Anterior cingulate cortex (tissue), 58 donors: ENCODE measurements at regions not wholly inside any gene's neighbourhood (a gene's known extent, or its start where the extent isn't known, plus 50 kb on each side); places are given as distances from the start of the nearest gene placed in this dataset.

ENCODE experiments used
- DNase-seq, 58 donors: peaks; one replicate each; lab custom pipeline; 2025; lab: John Stamatoyannopoulos, UW

DNA sequence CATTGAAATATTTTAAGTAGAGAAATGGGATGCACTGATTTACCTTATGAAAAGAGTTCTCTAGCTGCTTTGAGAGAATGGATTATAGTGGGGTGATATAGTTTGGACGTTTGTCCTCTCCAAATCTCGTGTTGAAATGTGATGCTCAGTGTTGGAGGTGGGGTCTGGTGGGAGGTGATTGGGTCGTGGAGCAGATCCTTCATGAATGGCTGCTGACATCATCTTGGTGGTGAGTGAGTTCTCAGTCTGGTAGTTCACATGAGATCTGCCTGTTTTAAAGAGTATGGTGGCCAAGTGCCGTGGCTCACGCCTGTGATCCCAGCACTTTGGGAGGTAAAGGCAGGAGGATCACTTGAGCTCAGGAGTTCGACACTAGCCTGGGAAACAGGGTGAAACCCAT is 58.7 kb upstream of the SH3RF3 start:
- no peak for DNase-seq

DNA sequence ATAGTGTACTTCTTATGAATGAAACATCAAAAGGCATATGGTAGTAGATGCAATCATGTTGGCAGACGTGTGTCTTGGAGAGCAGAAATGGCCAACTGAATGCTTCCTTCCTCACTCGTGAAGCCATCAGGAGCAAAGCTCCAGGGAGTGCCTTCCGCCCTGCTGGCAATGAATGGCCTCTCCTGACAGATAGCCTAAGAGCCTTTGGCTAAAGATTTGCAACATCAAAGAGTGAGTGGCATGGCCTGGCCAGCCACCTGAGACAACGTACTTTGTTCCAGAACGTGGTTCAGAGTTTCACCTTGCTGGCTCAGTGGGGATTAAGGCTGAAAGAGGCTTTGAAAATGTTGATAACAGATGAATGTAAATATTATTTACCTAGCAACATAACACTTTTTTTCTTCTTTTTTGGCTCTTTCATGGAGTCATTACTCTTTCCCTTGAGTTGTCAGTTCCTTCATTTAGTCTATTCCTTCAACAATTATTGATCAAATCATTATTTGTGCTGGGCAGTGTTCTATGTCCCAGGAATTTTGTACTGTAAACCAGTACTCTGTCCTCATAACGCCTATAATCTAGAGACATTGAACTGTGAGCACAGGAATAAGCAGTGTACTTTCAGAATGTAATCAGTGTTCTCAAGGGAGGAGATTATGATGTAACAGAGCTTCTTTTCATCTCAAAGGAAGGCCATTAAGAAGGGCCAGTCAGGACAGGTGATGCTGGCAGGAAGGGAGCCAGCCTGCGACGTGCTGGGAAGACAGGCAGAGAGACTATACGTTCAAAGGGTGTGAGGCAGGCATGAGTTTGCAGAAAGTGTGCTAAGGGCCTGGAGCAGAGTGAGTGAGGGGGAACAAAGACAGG is 59.4 kb upstream of the SH3RF3 start:
- no peak for DNase-seq

DNA sequence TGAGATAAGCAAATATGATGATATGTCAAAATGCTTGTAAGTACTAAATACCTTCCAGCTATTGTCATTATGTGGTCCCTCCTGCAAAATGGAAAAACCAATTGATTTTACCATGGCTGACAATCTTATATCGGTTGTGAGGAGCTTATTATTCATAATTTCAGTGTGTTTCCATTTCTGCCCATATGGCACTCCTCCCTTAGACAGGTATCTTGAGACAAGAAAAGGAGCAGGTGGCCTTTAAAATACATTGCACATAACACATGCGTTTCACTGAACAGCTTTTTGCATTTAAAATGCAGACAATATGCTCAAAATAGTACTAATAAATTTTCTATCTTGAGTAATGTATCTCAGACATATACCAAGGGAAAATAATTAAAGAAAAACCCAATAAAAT is 60.2 kb upstream of the SH3RF3 start:
- DNase-seq = no peak

DNA sequence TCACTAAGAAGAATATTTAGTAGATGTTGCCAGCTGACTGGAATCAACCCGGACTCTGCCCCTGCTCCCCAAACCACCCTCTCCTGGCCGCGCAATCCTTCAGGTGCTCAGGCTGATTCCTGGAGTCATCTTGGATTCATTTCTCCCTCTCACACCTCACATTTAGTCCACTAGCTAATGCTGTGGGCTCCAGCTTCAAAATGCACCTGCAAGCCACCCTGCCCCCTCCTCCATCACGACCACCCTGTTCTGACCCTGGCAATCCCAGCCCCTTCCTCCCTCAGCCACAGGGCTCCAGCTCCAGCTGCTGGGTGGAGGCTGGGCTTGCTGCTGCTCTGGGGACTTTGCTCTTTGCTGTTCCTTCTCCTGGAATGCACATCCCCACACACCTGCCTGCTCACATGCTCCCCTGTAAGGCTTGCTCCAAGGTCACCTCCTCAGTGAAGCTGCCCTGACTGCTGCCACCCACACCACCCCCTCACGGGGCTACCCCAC is 61.3 kb upstream of the SH3RF3 start:
- peak in 1 of 58 donors; percentile 9 for DNase-seq

DNA sequence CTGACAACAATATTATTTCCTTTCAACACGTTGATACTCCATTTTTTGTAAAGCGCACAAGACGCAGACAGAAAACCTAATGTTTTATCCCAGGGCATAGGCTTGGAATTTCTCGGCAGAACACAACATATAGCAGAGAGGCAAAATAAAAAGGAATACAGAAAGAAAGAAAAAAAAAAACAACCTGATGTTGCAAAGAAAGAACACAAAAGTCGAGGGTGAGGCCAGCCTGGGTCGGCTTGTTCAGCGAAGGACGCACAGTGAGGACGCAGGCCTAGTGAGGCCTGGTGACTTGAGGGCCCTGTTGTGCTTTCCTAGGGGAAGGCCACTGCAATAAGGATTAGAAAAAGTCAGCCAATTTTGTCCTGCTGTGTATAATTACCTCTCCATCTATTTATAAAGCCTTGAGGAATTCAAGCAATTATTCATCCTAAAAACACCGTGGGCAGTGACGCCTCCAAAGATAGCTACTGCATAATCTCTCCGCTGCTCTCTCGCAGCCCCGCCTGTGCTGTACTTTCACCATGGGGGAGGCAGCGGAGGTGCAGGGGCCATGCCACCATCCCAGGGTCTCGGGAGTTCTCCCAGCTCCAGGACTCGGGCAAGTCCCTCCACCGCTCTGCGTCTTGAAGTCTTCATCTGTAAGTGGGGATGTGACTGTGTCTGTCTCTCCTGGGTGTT is 61.9 kb upstream of the SH3RF3 start:
- DNase-seq = peak in 4 of 58 donors; percentile 6 to 27 (median 8)

DNA sequence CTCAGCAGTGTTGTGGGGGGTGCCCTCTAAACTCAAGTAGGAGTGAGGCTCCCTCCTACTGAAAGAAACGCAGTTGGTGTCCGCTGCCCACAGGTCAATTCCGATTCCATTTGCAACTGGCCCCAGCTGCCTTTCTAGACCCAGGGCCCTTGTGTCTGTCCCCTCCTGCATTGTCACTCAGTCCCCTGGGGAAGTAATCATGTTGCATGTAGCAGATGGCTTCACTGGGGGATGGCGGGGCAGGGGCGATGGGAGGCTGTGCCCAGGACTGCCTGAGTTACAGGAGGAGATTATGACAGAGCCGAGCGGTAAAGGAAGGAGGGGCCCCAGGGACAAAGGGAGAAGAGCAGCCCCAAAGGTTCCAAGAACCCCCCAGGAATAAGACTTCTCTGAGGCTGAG is 62.5 kb upstream of the SH3RF3 start:
- DNase-seq = no peak

DNA sequence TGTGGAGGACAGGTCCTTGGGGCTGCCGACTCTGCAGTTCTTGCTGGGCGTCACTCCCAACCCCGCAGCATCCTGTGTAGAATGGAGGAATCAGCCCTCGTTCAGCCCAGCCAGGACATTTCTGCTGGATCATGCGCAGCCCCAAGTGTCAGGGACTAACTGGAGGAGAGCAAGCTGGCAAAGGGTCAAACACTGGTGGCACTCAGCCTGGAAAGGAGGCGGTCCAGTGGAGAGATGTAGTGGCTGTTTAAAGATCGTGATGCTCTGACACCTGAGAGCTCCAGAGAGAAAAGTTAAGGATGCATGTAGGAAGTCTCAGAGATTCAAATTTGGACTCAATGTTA is 63.6 kb upstream of the SH3RF3 start:
- peak in 6 of 58 donors; percentile 7 to 13 (median 9) for DNase-seq

DNA sequence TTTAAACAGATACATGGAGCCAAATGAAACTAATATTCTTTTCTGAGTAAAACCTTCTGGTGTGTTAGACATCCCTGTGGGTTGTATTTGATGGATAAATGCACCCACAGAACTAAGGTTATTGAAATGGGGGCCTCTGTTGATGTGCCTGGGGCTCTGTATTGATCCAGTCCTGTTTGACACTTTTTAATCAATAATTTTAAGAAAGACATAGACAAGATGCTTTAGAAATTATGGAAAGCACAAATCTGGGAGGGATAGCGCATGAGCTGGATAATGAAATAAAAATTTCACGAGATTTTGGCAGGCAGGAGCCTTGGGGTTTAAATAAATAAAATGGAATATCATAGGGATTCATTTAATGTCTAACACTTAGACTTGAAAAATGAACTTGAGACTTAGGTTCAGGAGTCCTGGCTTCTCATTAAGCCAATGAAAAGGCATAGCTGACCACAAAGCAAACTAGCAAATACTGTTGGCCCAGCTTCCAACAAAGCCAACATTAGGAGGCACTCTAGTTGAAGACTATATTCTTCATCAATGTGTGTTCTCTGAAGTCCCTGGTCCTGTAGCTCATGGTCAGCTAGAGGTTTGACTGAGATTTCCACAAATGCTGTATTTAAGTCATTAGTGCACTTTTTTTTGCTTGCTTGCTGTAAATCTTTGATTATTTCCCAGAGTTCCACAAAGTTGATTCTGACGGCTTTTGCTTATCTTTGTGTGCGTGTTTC is 64.2 kb upstream of the SH3RF3 start:
- no peak for DNase-seq

DNA sequence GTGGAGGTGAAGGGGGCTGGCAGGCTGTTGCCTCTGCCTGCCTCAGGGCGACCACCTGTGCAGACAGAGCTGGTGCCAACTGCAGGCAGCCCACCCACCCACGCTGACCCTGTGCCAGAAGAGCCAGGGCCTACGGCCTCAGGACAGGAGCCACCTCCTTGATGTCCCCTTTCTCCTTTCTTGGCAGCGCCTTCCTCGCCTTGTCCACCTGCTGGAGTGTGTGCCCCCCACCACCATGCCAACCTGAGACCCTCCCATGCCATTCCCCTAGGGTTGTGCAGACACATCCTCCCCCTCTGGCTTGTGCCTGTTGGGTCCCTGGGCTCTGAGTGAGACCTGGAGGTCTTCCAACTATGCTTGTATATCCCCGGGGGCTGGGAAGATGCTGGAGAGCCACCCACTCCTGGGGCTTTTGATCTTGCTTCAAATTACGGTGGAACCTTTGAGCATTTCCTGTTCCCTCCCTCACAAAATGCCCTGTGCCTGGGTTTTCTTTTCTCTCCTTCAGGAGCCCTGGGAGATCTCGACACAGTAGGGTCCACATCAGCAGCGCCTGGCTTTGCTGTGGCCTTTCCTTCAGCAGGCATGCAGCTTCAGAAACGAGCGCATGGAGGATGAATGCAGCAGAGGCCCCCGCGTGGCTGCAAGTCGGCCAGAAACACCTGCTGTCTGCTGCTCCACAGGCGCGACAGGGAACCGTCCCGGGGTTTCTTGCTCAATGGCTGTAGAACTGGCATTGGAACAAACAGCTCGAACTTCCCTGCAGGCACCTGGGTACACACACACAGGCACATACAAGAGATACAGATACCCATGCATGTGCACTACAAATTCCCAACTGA is 65.9 kb upstream of the SH3RF3 start:
- DNase-seq = no peak

DNA sequence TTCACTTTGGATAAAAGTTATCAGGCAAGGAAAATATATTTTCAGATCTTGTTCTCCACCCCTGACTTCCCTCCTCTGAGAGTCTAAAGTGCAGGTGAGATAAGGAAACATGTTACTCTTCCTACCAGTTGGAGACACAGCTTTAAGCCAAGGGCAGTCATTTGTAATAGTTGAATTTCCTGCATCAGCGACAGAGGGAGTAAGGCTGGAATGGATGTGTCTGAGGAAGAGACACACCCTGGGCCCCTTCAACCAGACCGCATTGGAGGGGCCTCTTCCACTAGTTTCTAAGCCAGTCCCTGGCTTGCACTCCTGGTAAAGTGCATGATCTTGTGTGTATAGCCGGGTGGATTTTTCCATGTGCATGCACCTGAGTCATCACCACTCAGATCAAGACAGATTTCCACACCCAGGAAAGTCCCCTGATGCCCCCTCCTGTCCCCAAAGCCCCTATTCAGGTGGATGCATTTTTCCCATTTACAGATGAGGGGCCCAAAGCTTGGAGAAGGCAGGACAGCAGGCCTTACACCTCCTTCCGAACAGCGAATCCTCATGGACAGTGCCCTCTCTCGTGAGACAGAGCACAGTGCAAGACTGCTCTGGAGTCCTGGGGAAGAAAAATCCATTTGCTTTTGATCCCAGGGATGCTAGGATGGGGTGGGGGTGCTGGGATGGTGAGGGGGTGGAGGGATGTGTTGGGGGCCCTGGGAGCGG is 66.7 kb upstream of the SH3RF3 start:
- no peak for DNase-seq

DNA sequence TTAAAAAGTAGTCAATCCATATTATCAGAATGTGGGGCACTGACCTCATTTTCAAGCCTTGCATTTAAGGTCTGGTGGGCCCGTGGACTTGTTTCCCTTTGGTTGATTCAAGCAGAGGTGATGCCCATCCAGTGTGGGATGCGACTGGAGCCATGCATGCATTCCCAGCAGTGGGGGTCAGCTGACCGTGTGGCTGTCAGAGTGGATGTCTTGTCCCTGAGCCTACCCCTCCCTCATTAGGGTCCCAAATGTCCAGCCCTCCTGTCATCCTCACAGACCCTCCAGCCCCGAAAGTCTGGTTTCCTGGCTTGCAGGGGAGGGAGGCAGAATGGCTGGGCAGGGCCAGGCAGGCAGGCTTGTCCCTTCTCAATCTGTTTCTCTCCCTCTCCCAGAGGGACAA is 67.3 kb upstream of the SH3RF3 start:
- DNase-seq = no peak

DNA sequence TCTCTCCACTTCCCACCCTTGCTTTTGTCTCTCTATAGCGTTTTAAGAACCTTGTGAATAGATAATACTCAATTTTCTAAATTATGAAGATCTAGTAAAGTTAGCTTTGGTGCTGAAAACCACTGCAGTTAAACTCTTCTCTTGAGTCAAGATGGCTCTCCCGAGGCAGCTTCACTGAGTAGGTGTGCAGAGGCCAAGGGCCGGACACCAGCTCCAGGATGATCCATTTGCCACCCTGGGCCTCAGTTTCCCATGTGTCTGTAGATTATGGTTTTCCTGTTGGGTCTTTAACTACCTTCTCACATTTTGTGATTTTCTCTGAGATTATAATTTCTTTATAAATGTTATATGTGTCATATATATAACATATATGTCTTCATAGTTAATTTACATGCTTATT is 68.5 kb upstream of the SH3RF3 start:
- no peak for DNase-seq

DNA sequence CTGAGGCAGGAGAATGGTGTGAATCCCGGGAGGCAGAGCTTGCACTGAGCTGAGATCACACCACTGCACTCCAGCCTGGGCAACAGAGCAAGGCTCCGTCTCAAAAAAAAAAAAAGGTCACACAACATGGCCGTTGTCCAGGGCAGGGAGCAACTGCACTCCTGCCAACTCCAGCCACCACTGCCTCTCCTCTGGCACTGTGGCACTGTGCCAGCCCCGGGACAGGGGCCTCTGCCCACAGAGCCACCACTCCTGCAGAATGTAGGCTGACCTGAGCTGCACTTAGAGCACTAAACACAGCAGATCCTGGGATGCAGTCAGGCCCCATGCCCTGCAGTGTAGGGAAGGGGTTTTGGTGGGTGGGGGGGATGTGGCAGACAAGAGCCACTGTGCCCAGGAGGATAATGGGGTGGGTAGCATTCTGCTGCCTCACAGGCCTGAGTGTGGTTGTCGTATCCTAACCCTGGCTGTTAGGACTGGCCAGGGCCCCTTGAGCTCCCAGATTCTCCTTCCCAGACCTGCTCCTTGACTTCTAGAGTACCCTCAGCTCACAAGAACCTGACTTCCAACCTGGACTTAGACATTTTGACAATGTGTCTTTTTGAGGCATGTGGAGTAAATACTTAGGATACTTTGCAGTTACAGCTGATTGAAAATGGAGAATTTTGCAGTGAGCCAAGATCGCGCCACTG is 69.4 kb upstream of the SH3RF3 start:
- no peak for DNase-seq

DNA sequence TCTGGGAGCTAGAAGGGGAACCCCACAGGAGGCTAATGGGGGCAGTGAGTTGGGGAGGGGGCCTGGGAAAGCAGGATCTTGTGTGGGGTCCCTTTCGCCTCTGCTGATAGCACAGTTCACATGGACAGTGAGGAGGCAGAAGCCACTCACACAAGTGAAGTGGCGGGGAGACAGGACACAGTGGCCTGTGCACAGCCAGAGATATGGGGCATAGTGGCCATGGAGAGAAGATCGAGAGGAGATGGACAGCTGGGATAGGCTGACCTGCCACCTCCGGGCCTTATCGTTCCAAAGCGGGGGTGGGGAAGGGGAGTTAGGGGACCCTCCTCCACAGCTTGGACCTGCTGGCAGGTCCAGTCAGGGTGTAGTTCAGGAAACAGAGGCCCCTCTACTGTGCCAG is 69.8 kb upstream of the EDAR start:
- no peak for DNase-seq

DNA sequence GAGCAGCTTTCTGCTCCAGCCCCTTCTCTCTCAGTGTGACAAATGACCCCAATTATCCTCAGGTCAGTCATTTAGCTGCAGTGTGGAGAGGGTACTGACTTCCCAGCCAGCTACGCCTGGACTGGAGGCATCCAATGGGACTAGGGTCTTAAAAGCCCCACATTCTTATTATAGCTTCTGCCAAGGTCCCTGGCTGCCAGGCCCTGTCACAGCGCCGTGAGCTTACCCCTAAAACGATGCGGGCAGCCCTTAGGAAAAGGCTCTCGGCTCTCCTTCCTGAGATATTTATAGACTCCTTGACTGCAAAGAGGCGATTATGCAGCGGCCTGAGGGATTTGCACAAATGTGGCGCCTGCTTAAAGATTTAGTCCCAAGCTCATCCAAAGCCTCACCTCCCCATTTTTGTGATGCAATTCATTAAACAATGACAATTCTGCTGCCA is 69.2 kb upstream of the EDAR start:
- DNase-seq = no peak

DNA sequence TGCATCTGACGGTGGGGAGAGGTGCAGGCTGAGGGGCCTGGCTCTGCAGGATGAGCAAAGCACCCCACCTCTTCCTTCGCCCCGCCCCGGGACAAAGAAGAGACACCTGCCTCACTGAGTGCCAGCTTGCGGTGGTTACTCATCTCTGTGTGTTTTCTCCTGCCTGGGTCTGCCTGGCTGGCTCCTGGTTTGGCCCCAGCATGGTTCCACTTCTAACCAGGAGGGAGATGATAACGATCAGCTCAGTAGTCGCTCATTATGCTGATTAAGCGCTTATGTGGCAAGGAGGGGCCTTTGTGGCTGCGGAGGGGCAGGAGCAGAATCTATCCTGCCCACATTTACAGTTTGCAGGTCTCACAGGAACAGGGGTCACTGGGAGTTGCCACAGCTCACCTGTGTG is 68.7 kb upstream of the EDAR start:
- DNase-seq = no peak

DNA sequence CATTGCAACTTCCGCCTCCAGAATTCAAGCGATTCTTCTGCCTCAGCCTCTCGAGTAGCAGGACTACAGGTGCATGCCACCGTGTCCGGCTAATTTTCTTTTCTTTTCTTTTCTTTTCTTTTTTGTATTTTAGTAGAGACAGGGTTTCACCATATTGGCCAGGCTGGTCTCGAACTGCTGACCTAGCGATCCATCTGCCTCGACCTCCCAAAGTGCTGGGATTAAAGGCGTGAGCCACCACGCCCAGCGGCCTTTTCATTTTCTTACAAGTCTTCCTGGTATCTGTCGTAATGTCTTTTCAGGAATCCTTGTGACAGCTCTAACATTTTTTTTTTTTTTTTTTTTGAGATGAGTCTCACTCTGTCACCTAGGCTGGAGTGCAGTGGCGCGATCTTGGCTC is 66.4 kb upstream of the EDAR start:
- DNase-seq = no peak

DNA sequence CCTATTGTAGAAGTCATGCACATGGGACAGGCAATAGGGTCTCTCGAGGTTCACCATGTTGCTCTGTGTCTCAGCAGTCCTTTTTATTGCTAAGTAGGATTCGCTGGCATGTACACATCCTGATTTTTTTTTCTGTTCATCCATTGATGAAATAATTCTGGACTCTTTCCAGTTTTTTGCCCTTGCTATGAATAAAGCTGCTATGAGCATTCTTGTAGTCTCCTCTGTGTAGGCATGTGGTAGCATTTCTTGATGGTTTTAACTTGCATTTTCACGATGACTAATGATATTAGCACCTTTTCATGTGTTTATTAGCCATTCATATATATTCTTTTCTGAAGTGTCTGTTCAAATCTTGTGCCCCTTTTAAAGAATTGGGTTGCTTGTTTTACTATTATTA is 65.8 kb upstream of the EDAR start:
- no peak for DNase-seq

DNA sequence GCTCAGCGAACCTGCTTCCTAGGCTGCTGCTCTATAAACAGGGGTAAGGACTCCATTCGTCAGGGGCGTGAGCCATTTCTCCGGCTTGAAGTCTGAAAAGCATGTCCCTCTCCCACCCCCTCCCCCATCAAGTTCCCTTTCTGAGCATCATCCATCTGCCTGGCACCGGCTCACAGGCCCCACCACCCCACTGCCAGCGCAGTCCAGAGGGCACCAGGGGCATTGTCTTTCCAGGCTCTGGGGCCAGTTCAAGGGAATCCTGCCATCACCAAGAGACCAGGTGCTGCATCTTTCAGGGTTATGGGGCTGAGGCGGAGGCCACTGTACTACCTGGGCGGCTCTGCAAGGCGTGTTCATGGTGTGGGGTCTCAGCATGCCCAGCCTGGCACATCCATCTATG is 64.7 kb upstream of the EDAR start:
- no peak for DNase-seq
